ENCODE measurements at regions not wholly inside any gene's neighbourhood (a gene's known extent, or its start where the extent isn't known, plus 50 kb on each side); places are given as distances from the start of the nearest gene placed in this dataset.
"Not testable (repeated sequence)": the region's sequence is repeated elsewhere in the genome, so short reads cannot be mapped to it uniquely, and the experiment has no call there.

GRCh38 chr11:97614606-97615005 lies 1224.8 kb downstream of the JRKL start:
- no peak for DNase-seq

GRCh38 chr11:97615546-97615945 lies 1225.7 kb downstream of the JRKL start:
- DNase-seq, result no peak

- no peak for DNase-seq
Measured at GRCh38 chr11:97617031-97617430, 1227.2 kb downstream of the JRKL start.

- DNase-seq, result no peak
Measured at GRCh38 chr11:97620007-97620406, 1230.2 kb downstream of the JRKL start.

GRCh38 chr11:97621282-97621681 lies 1231.5 kb downstream of the JRKL start:
- DNase-seq, result no peak

- DNase-seq, result no peak
Measured at GRCh38 chr11:97622795-97623194, 1233.0 kb downstream of the JRKL start.

- DNase-seq, result not testable (repeated sequence)
Measured at GRCh38 chr11:97636741-97637140, 1246.9 kb downstream of the JRKL start.

- no peak for DNase-seq
Measured at GRCh38 chr11:97637701-97638100, 1247.9 kb downstream of the JRKL start.

GRCh38 chr11:97638641-97639224 lies 1248.9 kb downstream of the JRKL start:
- DNase-seq, result no peak

GRCh38 chr11:97641988-97642387 lies 1252.2 kb downstream of the JRKL start:
- DNase-seq, result no peak

GRCh38 chr11:97645736-97646135 lies 1255.9 kb downstream of the JRKL start:
- DNase-seq, result no peak

- DNase-seq, result no peak
Measured at GRCh38 chr11:97656356-97656755, 1266.5 kb downstream of the JRKL start.

GRCh38 chr11:97657852-97658251 lies 1268.0 kb downstream of the JRKL start:
- no peak for DNase-seq

- DNase-seq, result no peak
Measured at GRCh38 chr11:97667057-97667456, 1277.2 kb downstream of the JRKL start.

GRCh38 chr11:97683733-97684132 lies 1293.9 kb downstream of the JRKL start:
- DNase-seq, result no peak

- no peak for DNase-seq
Measured at GRCh38 chr11:97684486-97685439, 1295.0 kb downstream of the JRKL start.

- no peak for DNase-seq
Measured at GRCh38 chr11:97685695-97686094, 1295.9 kb downstream of the JRKL start.

- no peak for DNase-seq
Measured at GRCh38 chr11:97687111-97687510, 1297.3 kb downstream of the JRKL start.

GRCh38 chr11:97691061-97691460 lies 1301.2 kb downstream of the JRKL start:
- DNase-seq, result no peak

- no peak for DNase-seq
Measured at GRCh38 chr11:97702951-97703350, 1313.1 kb downstream of the JRKL start.

- no peak for DNase-seq
Measured at GRCh38 chr11:97703851-97704250, 1314.0 kb downstream of the JRKL start.

GRCh38 chr11:97705441-97705840 lies 1315.3 kb upstream of the CNTN5 start:
- not testable (repeated sequence) for DNase-seq

GRCh38 chr11:97717922-97718321 lies 1302.8 kb upstream of the CNTN5 start:
- DNase-seq, result no peak

GRCh38 chr11:97722065-97722464 lies 1298.7 kb upstream of the CNTN5 start:
- no peak for DNase-seq
